HG03159 (cell line): ENCODE measurements at regions not wholly inside any gene's neighbourhood (a gene's known extent, or its start where the extent isn't known, plus 50 kb on each side); places are given as distances from the start of the nearest gene placed in this dataset.

Source experiments
- ATAC-seq: cut with Tn5 transposase; IDR thresholded peaks from one replicate; pipeline ENCODE4 v1.9.1; 2021; ENCODE audit warnings: mild to moderate bottlenecking, moderate library complexity; ENCODE audit not compliant: unreplicated experiment

- ATAC-seq = no peak
These were observed 436.2 kb upstream of the FLRT2 start for GRCh38 chr14:85093631-85094330.

- ATAC-seq = no peak
These were observed 427.4 kb upstream of the FLRT2 start for GRCh38 chr14:85102591-85102990.

- ATAC-seq = no peak
These were observed 423.4 kb upstream of the FLRT2 start for GRCh38 chr14:85106506-85106905.

- no peak for ATAC-seq
These were observed 417.2 kb upstream of the FLRT2 start for GRCh38 chr14:85112762-85113161.

- ATAC-seq = no peak
These were observed 414.0 kb upstream of the FLRT2 start for GRCh38 chr14:85115921-85116320.

GRCh38 chr14:85118274-85118673, 411.7 kb upstream of the FLRT2 start:
- ATAC-seq = no peak

- no peak for ATAC-seq
These were observed 407.3 kb upstream of the FLRT2 start for GRCh38 chr14:85122690-85123089.

GRCh38 chr14:85123755-85124154, 406.2 kb upstream of the FLRT2 start:
- no peak for ATAC-seq

GRCh38 chr14:85124631-85125290, 405.2 kb upstream of the FLRT2 start:
- ATAC-seq = no peak

- ATAC-seq = no peak
These were observed 404.7 kb upstream of the FLRT2 start for GRCh38 chr14:85125291-85125670.

- no peak for ATAC-seq
These were observed 400.0 kb upstream of the FLRT2 start for GRCh38 chr14:85129921-85130320.

- no peak for ATAC-seq
These were observed 398.6 kb upstream of the FLRT2 start for GRCh38 chr14:85131226-85131922.

- no peak for ATAC-seq
These were observed 387.0 kb upstream of the FLRT2 start for GRCh38 chr14:85142982-85143381.

GRCh38 chr14:85146779-85147178, 383.2 kb upstream of the FLRT2 start:
- no peak for ATAC-seq

- ATAC-seq = no peak
These were observed 379.8 kb upstream of the FLRT2 start for GRCh38 chr14:85150166-85150565.

- no peak for ATAC-seq
These were observed 375.2 kb upstream of the FLRT2 start for GRCh38 chr14:85154714-85155113.

GRCh38 chr14:85156319-85156718, 373.6 kb upstream of the FLRT2 start:
- no peak for ATAC-seq

- no peak for ATAC-seq
These were observed 370.2 kb upstream of the FLRT2 start for GRCh38 chr14:85159726-85160125.

- ATAC-seq = no peak
These were observed 364.9 kb upstream of the FLRT2 start for GRCh38 chr14:85165094-85165493.

- ATAC-seq = no peak
These were observed 360.6 kb upstream of the FLRT2 start for GRCh38 chr14:85169381-85169780.

GRCh38 chr14:85172290-85172689, 357.7 kb upstream of the FLRT2 start:
- no peak for ATAC-seq

- no peak for ATAC-seq
These were observed 357.0 kb upstream of the FLRT2 start for GRCh38 chr14:85172889-85173477.
